Esophagus squamous epithelium (tissue), 5 donors: ENCODE measurements at regions not wholly inside any gene's neighbourhood (a gene's known extent, or its start where the extent isn't known, plus 50 kb on each side); places are given as distances from the start of the nearest gene placed in this dataset.
"Not testable (repeated sequence)": the region's sequence is repeated elsewhere in the genome, so short reads cannot be mapped to it uniquely, and the experiment has no call there.

ENCODE experiments used
- DNase-seq: peaks from one replicate; lab custom pipeline; 2025; lab: John Stamatoyannopoulos, UW
- H3K27ac ChIP-seq, 4 donors: fragments of 200-600 bp; sonication (generic); one replicate each; pipeline ENCODE4 v1.5.1; 2016 to 2019; ENCODE audit warnings: mild to moderate bottlenecking in 1 of 4
- H3K27me3 ChIP-seq, 4 donors: fragments of 200-600 bp; sonication (generic); 1 replicate in 3 of 4; 2 replicates in 1 of 4; pipeline versions ENCODE4 v1.5.1 to v1.6.0; 2017 to 2021; ENCODE audit warnings: antibody characterized with exemption in 1 of 4
- H3K36me3 ChIP-seq, 3 donors: fragments of 200-600 bp; sonication (generic); one replicate each; pipeline ENCODE4 v1.5.1; 2016 to 2019
- H3K4me1 ChIP-seq, 3 donors: fragments of 200-600 bp; sonication (generic); one replicate each; pipeline ENCODE4 v1.5.1; 2017 to 2019
- H3K4me3 ChIP-seq, 4 donors: fragments of 200-600 bp; sonication (generic); 1 replicate in 3 of 4; 2 replicates in 1 of 4; pipeline ENCODE4 v1.5.1; 2016 to 2019; ENCODE audit warnings: mild to moderate bottlenecking in 2 of 4, moderate library complexity in 1 of 4
- H3K9me3 ChIP-seq, 3 donors: fragments of 200-600 bp; sonication (generic); one replicate each; pipeline ENCODE4 v1.5.1; 2016 to 2019
- CTCF ChIP-seq, 6 experiments: fragments of 450-650 bp in 4 of 6; fragments of 200-600 bp in 2 of 6; sonication (generic) in 2 of 6; IDR thresholded peaks; one replicate each; pipeline ENCODE4 v1.5.1; 2016 to 2019; ENCODE audit warnings: antibody characterized with exemption in 6 of 6, mild to moderate bottlenecking in 4 of 6, moderate library complexity in 4 of 6
- POLR2A ChIP-seq, 4 donors: fragments of 450-650 bp; IDR thresholded peaks; one replicate each; pipeline ENCODE4 v1.6.1; 2017; ENCODE audit warnings: antibody characterized with exemption in 4 of 4, mild to moderate bottlenecking in 4 of 4, moderate library complexity in 3 of 4
- WGBS, 2 donors: methylation state at CpG; one replicate each; pipeline ENCODE4 v1.1.5; 2018; 5-methylcytosine and 5-hydroxymethylcytosine counted together
- intact Hi-C: fragments of 100-400 bp; cut with DNase I; formaldehyde crosslinking; loops from one replicate; pipeline ENCODE4 v1.15.0; 2022
- donor health status: DM: yes; HTN: yes; CAD: no.

GRCh38 chr5:85549836-85550599, 1067.7 kb upstream of the COX7C start:
- Histone ChIP-seq H3K36me3 (no peaks in the 10 kb centered on the region), H3K4me1 (no peaks in the 10 kb centered on the region), H3K4me3 (no peak overlapping the region), H3K27ac (no peak overlapping the region), H3K27me3 (no peaks in the 10 kb centered on the region), H3K9me3 (peaks cover 0 to 20% (median 0%) of the 10 kb centered on the region in 3 donors)
- 79 to 88% methylated on average over 19 to 20 of the region's 24 CpGs for WGBS, 2 donors
- DNase-seq = no peak
- no peak for TF ChIP-seq POLR2A (IDR thresholded peaks at IDR 0.05)
- no peak for TF ChIP-seq CTCF (IDR thresholded peaks at IDR 0.05)
- intact Hi-C loops = no loop called here

GRCh38 chr5:85556464-85556863, 1061.3 kb upstream of the COX7C start:
- WGBS, 2 donors = no CpG with 5 or more reads among the region's 3 CpGs
- intact Hi-C loops = no loop called here
- H3K4me3 ChIP-seq = no peak overlapping the region
- no peaks in the 10 kb centered on the region for H3K36me3 ChIP-seq
- TF ChIP-seq CTCF (IDR thresholded peaks at IDR 0.05) (no peak), POLR2A (IDR thresholded peaks at IDR 0.05) (no peak)
- H3K9me3 ChIP-seq = peaks cover 0 to 25% (median 10%) of the 10 kb centered on the region in 3 donors
- H3K27ac ChIP-seq = no peak overlapping the region
- H3K27me3 ChIP-seq = no peaks in the 10 kb centered on the region
- H3K4me1 ChIP-seq = no peaks in the 10 kb centered on the region
- DNase-seq = no peak

- 70 to 81% methylated on average over 1 of the region's 1 CpG for WGBS, 2 donors
- H3K4me1 ChIP-seq = no peaks in the 10 kb centered on the region
- TF ChIP-seq POLR2A (IDR thresholded peaks at IDR 0.05) (no peak), CTCF (IDR thresholded peaks at IDR 0.05) (no peak)
- H3K36me3 ChIP-seq = no peaks in the 10 kb centered on the region
- intact Hi-C loops = no loop called here
- H3K27ac ChIP-seq = no peak overlapping the region
- DNase-seq = no peak
- H3K9me3 ChIP-seq = no peaks in the 10 kb centered on the region
- no peaks in the 10 kb centered on the region for H3K27me3 ChIP-seq
- no peak overlapping the region for H3K4me3 ChIP-seq
Measured at GRCh38 chr5:85576666-85577065, 1041.1 kb upstream of the COX7C start.

GRCh38 chr5:85587806-85588205, 1029.9 kb upstream of the COX7C start:
- H3K27me3 ChIP-seq, H3K36me3 ChIP-seq, H3K9me3 ChIP-seq, H3K27ac ChIP-seq, H3K4me3 ChIP-seq, intact Hi-C loops, DNase-seq, H3K4me1 ChIP-seq: not testable (repeated sequence)
- 27 to 29% methylated on average over 4 to 6 of the region's 6 CpGs for WGBS, 2 donors

GRCh38 chr5:85588268-85588667, 1029.5 kb upstream of the COX7C start:
- H3K36me3 ChIP-seq, H3K9me3 ChIP-seq, H3K4me1 ChIP-seq, DNase-seq, H3K4me3 ChIP-seq, H3K27ac ChIP-seq, H3K27me3 ChIP-seq, intact Hi-C loops: not testable (repeated sequence)
- WGBS, 2 donors = 80 to 81% methylated on average over 1 to 3 of the region's 3 CpGs

GRCh38 chr5:85590764-85591163, 1027.0 kb upstream of the COX7C start:
- H3K9me3 ChIP-seq = peaks cover 0 to 7% (median 0%) of the 10 kb centered on the region in 3 donors
- no peak overlapping the region for H3K27ac ChIP-seq
- no peaks in the 10 kb centered on the region for H3K27me3 ChIP-seq
- no peak overlapping the region for H3K4me3 ChIP-seq
- DNase-seq = no peak
- TF ChIP-seq POLR2A (IDR thresholded peaks at IDR 0.05) (no peak), CTCF (IDR thresholded peaks at IDR 0.05) (no peak)
- H3K4me1 ChIP-seq = no peaks in the 10 kb centered on the region
- 40 to 42% methylated on average over 2 of the region's 2 CpGs for WGBS, 2 donors
- intact Hi-C loops = no loop called here
- no peaks in the 10 kb centered on the region for H3K36me3 ChIP-seq
